SU-DHL-6 (cell line): ENCODE measurements at regions not wholly inside any gene's neighbourhood (a gene's known extent, or its start where the extent isn't known, plus 50 kb on each side); places are given as distances from the start of the nearest gene placed in this dataset.

Experiments used
- H2AFZ ChIP-seq: fragments of 200-600 bp; sonication (generic); 2 replicates; pipeline ENCODE4 v1.6.1; 2014; ENCODE audit warnings: low read depth, mild to moderate bottlenecking, moderate library complexity, mixed read lengths, antibody characterized with exemption, low read length; ENCODE audit not compliant: severe bottlenecking
- H3F3A ChIP-seq: fragments of 200-600 bp; shearing (Covaris generic); 2 replicates; pipeline ENCODE4 v1.6.0; 2016; ENCODE audit warnings: antibody characterized with exemption, mild to moderate bottlenecking; ENCODE audit not compliant: insufficient read depth
- H3K27ac ChIP-seq: fragments of 200-600 bp; sonication (generic); 2 replicates; pipeline ENCODE4 v1.5.1; 2016; ENCODE audit warnings: low read depth, mild to moderate bottlenecking, low read length, moderate library complexity, mixed read lengths
- H3K27me3 ChIP-seq: fragments of 200-600 bp; sonication (generic), shearing (Covaris generic); 2 replicates; pipeline ENCODE4 v1.6.0; 2014; ENCODE audit warnings: mild to moderate bottlenecking, low read length
- H3K36me3 ChIP-seq: fragments of 200-600 bp; sonication (generic); 2 replicates; pipeline ENCODE4 v1.6.1; 2014; ENCODE audit warnings: mild to moderate bottlenecking, low read length, mixed read lengths
- H3K4me2 ChIP-seq: fragments of 300-600, 200-600 bp; shearing (Covaris generic), sonication (generic); 2 replicates; pipeline ENCODE4 v1.6.0; 2014; ENCODE audit warnings: low read length, low read depth, mild to moderate bottlenecking; ENCODE audit not compliant: poor library complexity, severe bottlenecking
- H3K4me3 ChIP-seq: fragments of 200-600 bp; sonication (generic); 2 replicates; pipeline ENCODE4 v1.5.1; 2014; ENCODE audit warnings: antibody characterized with exemption, low read length, mild to moderate bottlenecking, mixed read lengths; ENCODE audit not compliant: insufficient read depth, poor library complexity, severe bottlenecking
- H3K79me2 ChIP-seq: fragments of 200-600 bp; sonication (generic); 2 replicates; pipeline ENCODE4 v1.6.1; 2014; ENCODE audit warnings: mild to moderate bottlenecking, low read length, moderate library complexity; ENCODE audit not compliant: insufficient read depth
- H3K9ac ChIP-seq: fragments of 200-600 bp; sonication (generic); 2 replicates; pipeline ENCODE4 v1.7.0; 2014; ENCODE audit warnings: mild to moderate bottlenecking, low read length
- H3K9me2 ChIP-seq: fragments of 200-600 bp; sonication (generic); replicated peaks from 2 replicates; pipeline ENCODE4 v1.6.1; 2014; ENCODE audit warnings: low read length; ENCODE audit not compliant: insufficient read depth
- H3K9me3 ChIP-seq: fragments of 200-600 bp; sonication (generic); 2 replicates; pipeline ENCODE4 v1.6.1; 2014; ENCODE audit warnings: low read length, mixed read lengths; ENCODE audit not compliant: insufficient read depth
- H4K20me1 ChIP-seq: fragments of 200-600 bp; sonication (generic); 2 replicates; pipeline ENCODE4 v1.6.1; 2014; ENCODE audit warnings: low read depth, mild to moderate bottlenecking, antibody characterized with exemption, low read length, moderate library complexity, mixed read lengths
- EZH2phosphoT487 ChIP-seq: fragments of 200-600 bp; sonication (generic), shearing (Covaris generic); conservative IDR thresholded peaks from 2 replicates; pipeline ENCODE4 v1.6.1; 2018; ENCODE audit warnings: mild to moderate bottlenecking, antibody characterized with exemption, low read length, moderate library complexity, mixed read lengths
- TF ChIP-seq, protein P1 (sequence below): fragments of 200-600 bp; sonication (generic); IDR thresholded peaks from one replicate; pipeline ENCODE4 v1.5.1; 2017; ENCODE audit warnings: antibody characterized with exemption, mild to moderate bottlenecking, low read length, moderate library complexity; ENCODE audit not compliant: insufficient read depth, poor library complexity, severe bottlenecking

DNA sequence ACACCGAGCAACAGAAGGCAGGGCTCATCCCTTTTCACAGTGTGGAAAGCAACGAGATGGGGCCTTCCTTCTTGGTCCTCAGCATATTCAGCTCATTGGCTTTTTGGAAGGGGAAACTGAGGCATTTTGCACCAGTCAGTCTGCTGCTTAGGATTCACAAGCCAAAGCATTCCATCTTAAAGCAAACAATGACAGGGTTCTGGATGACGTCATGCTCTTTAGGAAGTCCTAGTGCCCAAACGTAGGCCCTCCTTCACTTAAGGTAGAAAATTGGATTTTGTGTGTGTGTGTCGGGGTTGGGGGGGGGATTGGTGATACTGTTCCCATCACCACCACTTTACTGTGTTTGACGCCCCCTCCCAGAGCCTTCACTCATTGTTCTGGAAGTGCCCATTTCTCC lies 101.6 kb downstream of the SELENOF start:
- Histone ChIP-seq H3K36me3 (no peaks in the 10 kb centered on the region), H3K4me3 (no peak overlapping the region), H3K27ac (no peak overlapping the region), H3K4me2 (no peak overlapping the region), H3F3A (no peaks in the 10 kb centered on the region), H3K9ac (no peak overlapping the region), H3K9me2 (no peaks in the 10 kb centered on the region), H3K79me2 (no peaks in the 10 kb centered on the region), H4K20me1 (no peaks in the 10 kb centered on the region), H3K9me3 (no peaks in the 10 kb centered on the region), H3K27me3 (no peaks in the 10 kb centered on the region), H2AFZ (no peak overlapping the region)
- TF ChIP-seq, protein P1, sequence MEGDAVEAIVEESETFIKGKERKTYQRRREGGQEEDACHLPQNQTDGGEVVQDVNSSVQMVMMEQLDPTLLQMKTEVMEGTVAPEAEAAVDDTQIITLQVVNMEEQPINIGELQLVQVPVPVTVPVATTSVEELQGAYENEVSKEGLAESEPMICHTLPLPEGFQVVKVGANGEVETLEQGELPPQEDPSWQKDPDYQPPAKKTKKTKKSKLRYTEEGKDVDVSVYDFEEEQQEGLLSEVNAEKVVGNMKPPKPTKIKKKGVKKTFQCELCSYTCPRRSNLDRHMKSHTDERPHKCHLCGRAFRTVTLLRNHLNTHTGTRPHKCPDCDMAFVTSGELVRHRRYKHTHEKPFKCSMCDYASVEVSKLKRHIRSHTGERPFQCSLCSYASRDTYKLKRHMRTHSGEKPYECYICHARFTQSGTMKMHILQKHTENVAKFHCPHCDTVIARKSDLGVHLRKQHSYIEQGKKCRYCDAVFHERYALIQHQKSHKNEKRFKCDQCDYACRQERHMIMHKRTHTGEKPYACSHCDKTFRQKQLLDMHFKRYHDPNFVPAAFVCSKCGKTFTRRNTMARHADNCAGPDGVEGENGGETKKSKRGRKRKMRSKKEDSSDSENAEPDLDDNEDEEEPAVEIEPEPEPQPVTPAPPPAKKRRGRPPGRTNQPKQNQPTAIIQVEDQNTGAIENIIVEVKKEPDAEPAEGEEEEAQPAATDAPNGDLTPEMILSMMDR: no peak
- no peak for TF ChIP-seq EZH2phosphoT487
